ENCODE measurements at regions not wholly inside any gene's neighbourhood (a gene's known extent, or its start where the extent isn't known, plus 50 kb on each side); places are given as distances from the start of the nearest gene placed in this dataset.

DNA sequence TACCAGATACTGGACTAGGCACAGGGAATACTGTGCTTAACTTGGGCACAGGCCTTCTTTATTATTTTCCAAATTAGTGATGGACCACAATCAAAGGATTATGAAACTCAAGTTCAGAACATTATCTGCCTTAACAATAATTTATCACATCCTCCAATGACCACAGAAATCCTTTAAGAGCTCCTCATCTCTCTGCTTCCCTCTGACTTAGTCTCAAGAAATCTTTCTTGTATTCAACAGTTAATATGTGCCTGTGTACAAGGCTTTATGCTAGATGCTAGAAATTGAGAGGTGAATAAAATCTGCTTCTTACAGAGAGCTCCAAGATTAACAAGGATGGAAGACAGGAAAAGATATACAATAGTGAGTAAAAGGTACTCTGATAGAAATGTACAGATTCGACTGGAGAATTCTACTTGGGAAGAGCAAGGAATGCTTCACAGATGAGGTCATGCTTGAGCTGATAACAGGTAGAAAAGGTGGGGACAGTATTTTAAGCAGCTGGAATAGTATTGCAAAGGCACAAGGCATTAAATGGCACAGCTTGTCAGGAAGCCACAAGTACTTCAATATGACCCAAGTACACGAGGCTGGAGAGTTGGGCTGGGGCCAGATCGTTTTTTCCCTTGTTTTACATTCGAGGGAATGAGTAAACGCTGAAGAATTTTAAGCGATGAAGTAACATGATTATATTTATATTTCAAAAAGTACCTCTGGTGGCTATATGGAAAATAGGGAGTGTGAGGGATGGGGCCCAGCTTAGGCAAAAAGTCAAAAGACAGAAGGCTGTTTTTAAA, 55.1 kb upstream of the ARID2 start:
- no peak for DNase-seq

DNA sequence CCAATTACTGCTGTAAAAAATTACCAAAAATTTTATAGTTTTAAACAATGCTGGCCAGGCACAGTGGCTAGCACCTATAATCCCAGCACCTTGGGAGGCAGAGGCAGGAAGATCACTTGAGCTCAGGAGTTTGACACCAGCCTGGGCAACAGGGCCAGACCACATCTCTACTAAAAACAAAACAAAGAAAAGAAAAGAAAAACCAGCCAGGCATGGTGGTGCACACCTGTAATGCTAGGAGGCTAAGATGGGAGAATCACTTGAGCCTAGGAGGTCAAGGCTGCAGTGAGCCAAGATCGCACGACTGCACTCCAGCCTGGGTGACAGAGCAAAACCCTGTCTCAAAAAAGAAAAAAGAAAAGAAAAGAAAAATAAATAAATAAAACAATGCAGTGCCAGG, 54.0 kb upstream of the ARID2 start:
- no peak for DNase-seq

Data from SHP77 treated with DMSO at 0.1 percent for 48 hours (cell line).